ELR (cell line): ENCODE measurements at regions not wholly inside any gene's neighbourhood (a gene's known extent, or its start where the extent isn't known, plus 50 kb on each side); places are given as distances from the start of the nearest gene placed in this dataset.

Experiments used
- DNase-seq: peaks from one replicate; pipeline ENCODE4 v3.0.0-alpha.2; 2015; ENCODE audit warnings: low read depth

DNA sequence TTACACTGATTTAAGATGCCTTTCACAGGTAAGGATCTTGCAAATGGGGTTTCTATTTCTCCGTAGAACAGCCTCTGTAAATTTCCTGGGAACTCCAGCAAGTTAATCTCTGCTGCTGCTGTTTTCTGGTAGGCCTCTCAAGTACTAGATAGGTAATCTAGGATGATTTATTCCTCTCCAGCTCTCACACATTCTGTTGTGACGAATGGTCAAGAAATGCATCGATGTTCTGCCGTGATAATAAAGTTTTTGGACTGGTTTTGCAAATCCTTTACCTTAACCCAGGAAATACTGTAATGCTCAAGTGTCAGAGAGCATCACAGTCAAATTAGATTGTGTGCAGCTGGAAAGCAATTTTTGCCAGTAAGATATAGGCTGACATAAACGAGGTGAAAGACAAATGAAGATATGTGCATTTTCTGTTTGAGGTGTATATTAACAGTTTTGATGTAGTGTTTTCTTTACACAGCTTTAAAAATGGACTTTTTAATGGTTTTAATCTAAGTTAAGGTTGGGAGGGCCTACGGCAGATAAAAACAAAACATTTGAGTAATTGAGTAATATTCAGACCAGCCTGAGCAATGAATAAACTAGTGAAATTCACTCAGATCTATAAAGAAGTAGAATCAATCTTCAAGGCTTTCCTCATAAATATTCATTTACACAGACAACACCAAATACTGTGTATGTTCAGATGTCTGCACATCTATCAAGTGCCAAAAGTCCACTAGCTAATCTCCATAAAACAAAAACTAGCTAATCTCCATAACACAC lies 300.6 kb upstream of the EDIL3 start:
- no peak for DNase-seq

DNA sequence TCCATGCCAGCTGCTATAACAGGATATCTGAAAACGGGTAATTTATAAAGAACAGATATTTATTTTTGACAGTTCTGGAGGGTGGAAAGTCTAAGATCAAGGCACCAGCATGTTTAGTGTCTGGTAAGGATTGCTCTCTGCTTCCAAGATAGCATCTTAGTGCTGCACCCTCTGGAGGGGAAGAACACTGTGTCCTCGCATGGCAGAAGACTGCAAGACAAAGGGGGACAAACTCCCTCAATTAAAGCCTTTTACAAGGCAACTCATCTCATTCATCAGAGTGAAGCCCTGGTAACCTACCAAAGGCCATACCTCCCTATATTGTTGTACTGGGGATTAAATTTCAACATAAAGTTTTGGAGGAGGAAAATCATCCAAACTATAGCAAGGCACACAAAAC lies 298.9 kb upstream of the EDIL3 start:
- no peak for DNase-seq

- no peak for DNase-seq
Observed at GRCh38 chr5:84682531-84682930, 297.9 kb upstream of the EDIL3 start.

GRCh38 chr5:84680908-84681307 lies 296.2 kb upstream of the EDIL3 start:
- DNase-seq: no peak

DNA sequence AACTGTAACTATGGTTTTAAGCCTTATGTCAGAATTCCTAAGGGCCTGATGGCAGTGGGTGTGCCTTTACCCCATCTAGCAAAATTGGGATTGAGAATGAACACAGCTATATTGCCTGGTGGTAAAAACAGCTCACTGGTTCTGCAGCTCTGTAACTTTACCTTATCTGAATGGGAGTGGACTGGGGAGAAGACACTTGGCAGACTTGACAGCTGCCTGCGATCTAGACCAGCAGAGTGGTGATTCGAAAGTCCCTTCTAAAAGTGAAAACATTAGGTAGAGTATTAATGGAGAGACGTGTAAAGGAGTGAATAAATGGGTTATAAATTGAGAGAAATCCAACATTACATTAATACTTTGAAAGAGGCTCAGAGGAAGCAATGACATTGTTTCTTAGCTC lies 289.1 kb upstream of the EDIL3 start:
- no peak for DNase-seq

DNA sequence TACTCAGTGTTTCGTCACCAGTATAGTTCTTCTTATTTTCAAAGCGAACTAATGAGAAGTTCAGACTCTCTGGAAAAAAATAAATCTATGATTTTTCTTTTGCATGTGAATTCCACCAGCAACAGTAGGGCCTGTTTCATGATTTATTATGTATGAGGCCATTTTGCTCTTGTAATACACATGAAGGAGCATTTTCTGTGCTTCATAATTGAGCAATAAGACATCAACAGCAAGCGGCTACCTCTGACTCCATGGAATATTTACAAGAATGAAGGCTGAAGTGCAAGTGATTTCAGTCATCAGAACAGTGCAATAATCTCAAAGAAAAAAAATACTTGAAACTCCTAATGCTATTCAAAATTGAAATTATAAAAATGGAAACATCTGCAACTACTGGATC lies 282.9 kb upstream of the EDIL3 start:
- DNase-seq: no peak

DNA sequence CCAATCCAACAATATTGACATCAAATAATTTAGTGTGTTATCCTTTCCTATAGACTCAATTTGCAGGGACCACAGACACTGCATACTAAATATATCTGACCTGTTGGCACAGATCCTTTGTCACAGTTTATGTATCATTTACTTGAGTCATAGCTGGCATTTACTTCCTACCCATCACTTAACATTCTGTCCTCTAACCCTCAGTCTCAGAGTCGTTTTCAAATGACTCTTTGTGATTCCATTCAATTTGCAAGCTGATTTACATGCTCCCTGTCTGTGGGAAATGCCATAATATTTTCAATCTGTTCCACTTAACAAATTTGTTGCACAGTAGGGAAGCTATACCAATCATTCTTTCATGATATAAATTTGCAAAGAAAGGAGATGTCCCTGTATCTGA lies 265.7 kb upstream of the EDIL3 start:
- DNase-seq: no peak

- no peak for DNase-seq
Observed at GRCh38 chr5:84647581-84647980, 262.9 kb upstream of the EDIL3 start.

- DNase-seq: peak; percentile 1
Observed at GRCh38 chr5:84642795-84643194, 258.1 kb upstream of the EDIL3 start.

DNA sequence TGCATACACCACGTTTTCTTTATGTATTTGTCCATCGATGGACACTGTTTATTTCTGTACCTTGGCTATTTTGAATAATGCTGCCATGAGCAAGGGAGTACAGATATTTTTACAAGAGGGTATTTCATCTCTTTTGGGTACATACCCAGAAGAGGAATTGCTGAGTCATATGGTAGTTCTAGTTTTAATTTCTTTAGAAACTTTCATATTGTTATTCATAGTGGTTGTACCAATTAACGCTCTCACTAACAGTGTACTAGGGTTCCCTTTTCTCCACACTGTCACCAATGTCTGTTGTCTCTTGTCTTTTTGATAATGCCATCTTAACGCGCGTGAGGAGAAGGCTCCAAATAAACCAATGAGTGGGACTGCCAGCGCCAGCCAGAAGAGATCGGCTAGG lies 257.6 kb upstream of the EDIL3 start:
- DNase-seq: no peak

DNA sequence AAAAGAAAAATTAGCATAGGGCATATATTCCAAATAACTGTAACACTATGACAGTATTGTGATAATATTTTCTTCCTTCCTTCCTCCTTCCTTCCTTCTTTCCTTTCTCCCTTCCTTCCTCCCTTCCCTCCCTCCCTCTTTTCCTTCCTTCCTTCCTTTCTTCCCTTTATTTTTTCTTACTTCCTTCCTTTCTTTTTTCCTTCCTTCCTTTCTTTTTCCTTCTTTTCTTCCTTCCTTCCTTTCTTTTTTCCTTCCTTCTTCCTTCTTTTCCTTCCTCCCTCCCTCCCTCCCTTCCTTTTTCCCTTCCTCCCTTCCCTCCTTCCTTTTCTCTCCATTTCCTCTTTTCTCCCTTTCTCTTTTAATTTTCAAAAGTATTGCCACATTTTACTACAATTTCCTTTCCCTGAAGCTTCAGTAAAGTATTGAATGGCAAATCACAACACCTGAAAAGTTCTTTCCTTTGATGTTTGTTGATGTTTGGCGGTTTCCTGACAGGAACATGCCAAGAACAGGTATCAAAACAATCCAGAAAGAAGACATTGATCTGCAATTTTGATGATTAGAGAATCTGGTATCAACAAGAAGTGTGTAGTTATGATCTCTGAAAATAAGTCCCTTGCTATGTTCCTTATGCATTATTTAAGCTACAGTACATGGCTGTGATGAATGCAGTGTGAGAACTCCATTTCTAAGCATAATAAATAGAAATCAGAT lies 253.1 kb upstream of the EDIL3 start:
- DNase-seq: no peak

- no peak for DNase-seq
Observed at GRCh38 chr5:84635235-84636055, 250.8 kb upstream of the EDIL3 start.

- no peak for DNase-seq
Observed at GRCh38 chr5:84634256-84634655, 249.6 kb upstream of the EDIL3 start.

GRCh38 chr5:84632418-84632817 lies 247.7 kb upstream of the EDIL3 start:
- DNase-seq: no peak

DNA sequence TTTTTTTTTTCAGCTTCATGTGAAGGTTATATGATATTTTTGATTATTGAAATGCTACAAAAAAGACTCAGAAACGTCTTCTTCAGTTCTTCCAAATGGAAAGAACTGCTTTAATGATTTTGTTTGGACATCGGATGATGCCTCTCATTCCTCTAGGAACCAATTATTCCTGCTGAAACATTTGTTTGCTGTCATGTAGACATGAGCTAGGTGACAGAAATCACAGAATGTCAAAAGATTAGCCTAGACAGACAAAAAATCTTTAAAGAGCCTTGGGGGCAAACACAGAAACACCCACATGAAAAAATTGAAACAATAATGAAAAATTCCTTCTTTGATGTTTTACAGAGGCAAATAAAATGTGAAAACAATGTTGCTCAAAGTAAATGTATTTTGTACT lies 244.2 kb upstream of the EDIL3 start:
- DNase-seq: no peak

DNA sequence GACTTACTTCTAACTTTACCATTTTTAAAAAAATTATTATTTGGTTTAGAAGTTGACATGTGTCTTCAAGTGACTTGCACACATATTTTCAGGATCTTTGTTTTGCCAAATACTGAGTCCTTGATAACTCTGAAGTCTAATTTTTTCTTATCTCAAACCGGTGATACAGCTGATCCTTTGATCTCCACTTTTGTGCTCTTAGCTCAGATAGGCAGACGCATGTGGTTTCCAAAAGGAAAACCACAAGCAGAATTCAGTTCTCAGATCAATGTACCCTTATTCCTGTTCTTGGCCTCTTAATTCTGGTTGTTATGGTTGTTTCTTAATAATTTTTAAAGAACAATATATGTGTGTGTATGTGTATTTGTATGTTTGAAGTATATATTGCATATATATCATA lies 238.3 kb upstream of the EDIL3 start:
- no peak for DNase-seq

DNA sequence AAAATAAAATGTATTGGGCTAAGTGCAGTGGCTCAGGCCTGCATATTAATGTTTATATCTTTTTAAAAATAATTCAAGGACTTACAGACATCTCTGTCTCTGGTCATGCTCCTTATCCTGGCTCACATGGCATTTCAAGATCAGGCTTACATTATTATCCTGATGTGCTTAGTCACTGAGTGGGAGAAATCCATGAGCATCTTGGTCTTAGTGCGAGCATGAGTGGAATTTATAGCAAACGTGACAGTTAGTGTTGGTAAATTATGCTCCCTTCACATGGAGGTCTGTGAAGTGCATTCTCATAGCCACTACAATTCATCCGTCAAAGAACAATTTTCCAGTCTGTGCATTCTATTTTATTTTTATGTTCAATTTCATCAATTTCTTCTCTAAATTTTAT lies 237.8 kb upstream of the EDIL3 start:
- no peak for DNase-seq

DNA sequence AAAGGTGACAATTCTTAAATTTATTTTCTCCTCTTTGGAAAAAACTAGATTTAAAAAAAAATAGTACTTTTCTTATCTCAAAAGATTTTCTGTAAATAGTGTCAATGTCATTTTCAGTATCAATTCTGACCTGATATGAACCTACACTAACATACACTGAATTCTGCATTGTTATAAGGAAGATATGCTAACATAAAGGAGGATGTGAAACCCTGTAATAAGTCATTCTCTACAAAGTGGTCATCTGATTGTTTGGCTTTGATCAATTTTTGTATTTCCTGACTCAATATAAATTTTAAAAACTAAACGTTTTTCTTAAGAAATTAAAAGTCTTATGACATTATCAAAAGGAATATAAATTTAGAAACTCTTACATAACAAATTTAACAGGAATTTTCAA lies 233.6 kb upstream of the EDIL3 start:
- DNase-seq: no peak

DNA sequence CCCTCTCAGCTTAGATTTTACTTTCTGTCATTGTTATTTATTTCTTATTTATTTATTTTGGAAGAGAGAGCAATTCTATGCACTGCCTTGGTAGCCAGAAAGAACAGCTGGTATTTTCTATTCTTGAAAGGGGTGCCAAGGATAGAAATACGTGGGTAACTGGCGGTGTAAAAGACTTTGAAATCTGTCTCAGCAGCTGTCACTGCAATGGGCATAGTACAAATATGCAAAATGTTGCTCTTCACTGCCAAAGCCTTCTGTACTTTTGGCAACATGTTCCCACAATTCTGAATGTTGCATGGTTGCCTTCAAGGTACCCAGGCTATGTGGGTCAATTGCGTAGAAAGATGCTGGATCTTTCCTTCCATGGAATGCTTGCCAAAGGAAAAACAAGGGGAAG lies 230.2 kb upstream of the EDIL3 start:
- DNase-seq: no peak

GRCh38 chr5:84606784-84607183 lies 222.1 kb upstream of the EDIL3 start:
- DNase-seq: no peak

DNA sequence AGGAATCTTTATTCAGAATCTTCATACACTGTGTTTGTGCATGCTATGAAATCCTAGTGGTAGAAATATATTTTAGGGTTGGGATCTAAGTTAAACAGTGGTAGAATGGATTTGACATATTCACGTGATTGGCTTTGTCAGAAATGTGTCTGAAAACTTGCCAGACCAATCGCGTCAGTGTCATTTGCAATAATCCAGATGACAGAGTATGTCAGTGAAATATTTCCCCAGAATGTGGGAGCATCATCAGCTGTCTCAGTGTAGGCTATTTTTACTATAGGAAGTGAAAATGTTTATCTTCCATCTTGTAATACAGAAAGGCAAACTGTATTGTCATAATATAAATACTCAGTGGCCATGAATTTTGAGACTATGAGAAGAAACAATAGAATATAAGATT lies 220.6 kb upstream of the EDIL3 start:
- DNase-seq: no peak

DNA sequence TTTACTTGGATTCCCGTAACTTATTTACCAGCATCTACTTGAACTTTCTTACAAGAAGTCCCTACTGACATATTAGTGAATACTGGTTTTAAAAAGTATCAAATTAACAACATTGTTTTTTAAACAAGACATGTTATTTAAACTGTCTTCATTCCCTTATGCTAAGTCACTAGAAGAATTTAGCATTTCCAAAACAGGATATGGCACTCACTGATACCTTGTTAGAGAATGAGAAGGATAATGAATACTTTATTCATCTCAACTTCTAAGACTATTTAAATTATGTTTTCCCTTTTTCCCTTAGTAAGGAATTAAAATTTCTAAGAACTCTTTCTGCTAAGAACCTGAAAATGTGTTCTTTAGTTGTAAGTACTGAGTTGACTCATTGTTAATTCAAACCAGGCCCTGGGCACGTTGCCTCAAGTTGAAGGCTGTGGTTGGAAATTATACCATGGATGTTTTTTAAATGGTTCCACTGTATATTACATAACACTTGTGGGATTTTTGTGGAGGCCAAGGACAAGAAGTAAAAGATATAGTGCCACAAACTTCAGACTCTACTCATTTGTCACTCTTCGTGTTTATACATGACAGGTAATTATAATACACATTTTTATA lies 219.0 kb upstream of the EDIL3 start:
- DNase-seq: no peak

DNA sequence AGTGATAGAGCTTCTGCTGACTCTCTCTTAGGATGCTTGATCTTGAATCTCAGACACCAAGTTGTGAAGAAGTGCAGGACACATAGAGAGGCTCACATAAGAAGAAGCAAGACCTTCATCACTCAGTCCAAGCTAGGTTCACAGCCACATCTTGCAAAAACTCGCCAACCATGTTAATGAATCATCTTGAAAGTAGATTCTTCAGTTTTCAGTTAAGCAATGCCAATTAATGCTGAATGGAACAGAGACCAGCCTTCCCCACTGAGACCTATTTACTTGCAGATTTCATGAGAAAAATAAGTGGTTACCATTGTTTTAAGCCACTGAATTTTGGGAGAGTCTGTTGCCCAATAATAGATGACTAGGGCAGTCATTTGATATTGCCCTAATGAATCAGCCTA lies 217.7 kb upstream of the EDIL3 start:
- no peak for DNase-seq
